GM19238 (cell line): ENCODE measurements at regions not wholly inside any gene's neighbourhood (a gene's known extent, or its start where the extent isn't known, plus 50 kb on each side); places are given as distances from the start of the nearest gene placed in this dataset.

Source experiments
- DNase-seq: peaks from one replicate; pipeline ENCODE4 v3.0.0; 2011; ENCODE audit warnings: low spot score; ENCODE audit not compliant: insufficient read length

GRCh38 chr6:44500074-44500473, 112.6 kb downstream of the CDC5L start:
- no peak for DNase-seq

DNA sequence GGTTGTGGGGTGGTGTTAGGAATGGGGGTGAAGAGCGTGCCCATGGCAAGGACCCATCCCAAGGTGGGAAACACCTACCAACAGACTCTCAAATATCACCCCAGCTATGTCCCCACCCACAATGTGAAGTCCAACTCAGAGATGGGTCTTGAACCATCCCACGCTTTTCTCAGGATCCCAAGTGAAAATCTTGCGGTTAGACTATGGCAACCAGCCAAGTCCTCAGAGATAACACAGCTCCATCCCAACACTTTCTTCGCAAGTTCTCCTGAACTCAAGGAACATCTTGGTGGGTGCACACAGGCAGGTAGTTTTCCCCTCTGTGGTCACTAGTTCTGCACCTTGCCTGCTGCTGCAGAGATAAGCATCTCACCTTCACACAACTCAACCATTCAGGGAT, 116.0 kb downstream of the CDC5L start:
- no peak for DNase-seq

GRCh38 chr6:44504301-44504791, 116.8 kb downstream of the CDC5L start:
- no peak for DNase-seq

GRCh38 chr6:44505751-44506150, 118.2 kb downstream of the CDC5L start:
- no peak for DNase-seq

DNA sequence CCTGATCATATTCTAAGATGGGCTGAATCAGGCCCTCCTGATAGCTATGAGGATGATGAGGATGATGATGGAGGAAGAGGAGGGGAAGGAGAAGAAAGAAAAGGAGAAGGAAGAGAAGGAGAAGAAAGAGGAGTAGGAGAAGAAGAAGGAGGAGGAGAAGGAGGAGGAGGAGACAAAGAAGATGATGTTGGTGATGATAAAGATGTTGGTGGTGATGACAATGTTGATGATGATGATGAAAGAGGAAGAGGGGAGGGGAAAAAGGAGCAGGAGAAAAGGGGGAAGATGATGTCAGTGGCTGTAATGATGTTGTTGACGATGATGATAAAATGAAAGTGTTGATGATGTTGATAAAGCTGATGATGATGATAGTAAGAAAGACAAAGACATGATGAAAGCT, 119.5 kb downstream of the CDC5L start:
- DNase-seq: no peak

DNA sequence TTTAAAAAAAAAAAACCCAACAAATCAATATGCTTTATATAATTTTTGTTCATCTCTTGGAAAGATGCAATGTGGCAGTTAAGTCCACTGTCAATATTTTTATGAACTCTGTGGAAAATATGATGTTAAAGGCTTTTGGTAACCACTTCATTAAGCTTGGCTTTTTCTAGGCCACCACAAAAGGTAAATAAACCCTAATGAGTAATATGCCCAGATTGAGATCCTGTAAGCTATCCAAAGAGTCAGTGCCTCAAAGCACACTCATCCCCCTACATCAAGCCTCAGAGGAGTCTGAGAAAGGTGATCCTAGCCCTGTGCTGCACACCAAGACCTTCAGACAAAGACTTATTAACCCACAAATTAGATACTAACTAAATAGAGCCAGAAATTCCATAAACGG, 121.1 kb downstream of the CDC5L start:
- DNase-seq: no peak

DNA sequence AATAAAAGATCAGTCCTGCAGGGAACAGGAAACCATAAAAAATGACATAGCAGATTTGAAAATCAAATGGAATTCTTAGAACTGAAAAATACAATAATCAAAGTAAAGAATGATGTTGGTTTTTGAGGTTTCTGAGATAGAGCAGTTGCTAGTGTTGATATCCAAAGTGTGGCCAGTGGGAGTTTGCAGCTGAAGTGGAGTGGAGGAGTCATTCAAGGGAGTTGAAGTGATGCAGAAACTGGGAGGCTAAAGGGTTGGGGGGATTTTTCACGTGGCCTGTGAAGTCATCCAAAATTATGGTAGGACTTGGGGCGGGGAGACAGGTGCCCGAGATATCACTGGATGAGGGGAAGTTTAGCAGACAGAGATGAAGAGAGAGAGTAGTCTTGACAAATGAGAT, 123.6 kb downstream of the CDC5L start:
- no peak for DNase-seq

DNA sequence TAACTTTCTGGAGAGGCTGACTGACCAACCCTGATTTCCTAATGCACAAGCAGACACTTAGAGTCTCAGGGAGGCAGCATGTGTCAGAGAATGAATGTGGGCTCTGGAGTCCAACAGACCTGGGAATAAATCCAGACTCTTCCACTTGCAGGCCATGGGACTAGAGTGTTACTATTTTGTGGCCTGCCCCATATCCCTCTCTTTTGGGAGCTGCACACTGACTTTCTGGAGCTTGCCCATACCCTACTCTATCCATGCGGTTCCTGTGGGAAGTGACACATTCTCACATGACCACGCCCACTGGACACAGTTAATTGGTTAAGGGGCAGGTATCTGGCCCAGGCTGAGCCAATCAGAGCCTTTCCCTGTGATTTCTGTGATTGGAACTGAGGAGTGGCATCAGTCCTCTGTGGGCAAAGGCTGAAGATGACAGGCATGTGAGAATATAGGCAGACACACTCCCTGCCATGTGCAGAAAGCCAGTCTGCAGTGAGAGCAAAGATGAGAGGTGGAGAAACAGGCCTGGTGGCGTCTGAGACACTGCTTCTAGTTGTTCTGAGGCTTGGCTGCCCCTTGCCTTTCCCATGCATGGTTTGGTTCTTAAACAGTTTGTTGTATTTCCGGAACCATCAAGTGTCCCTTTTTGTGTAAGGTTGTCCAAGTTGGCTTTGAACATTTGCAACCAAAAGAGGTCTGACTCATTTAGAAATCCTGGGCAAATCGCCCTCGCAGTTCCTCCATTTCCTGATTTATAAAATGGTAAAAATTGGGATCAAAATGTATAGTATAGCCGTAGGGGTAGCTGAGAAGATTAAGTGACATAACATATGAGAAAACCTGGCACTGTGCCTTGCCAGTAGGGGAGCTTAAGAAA, 125.6 kb downstream of the CDC5L start:
- no peak for DNase-seq

- no peak for DNase-seq
Measured at GRCh38 chr6:44514085-44514484, 126.6 kb downstream of the CDC5L start.

GRCh38 chr6:44514576-44515193, 127.2 kb downstream of the CDC5L start:
- no peak for DNase-seq

DNA sequence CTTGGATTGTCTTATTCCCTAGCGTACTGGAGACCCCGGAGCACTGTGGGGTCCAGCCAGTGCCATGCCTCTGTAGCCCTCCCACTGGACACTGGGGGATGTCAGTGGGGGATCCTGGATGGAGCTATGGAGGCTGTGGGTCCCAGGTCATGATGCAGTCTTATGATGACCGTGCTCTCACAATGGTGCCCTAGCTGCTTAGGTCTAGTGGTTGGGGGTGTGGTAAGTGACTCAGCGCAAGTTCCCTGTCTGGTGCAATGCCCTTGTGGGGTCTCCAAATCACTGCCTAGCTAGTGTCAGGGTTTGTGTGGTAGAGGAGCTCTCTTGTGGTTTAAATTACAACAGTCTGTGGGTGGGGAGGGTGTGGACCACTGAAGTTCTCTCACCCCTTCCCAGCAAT, 135.4 kb downstream of the CDC5L start:
- DNase-seq: no peak

DNA sequence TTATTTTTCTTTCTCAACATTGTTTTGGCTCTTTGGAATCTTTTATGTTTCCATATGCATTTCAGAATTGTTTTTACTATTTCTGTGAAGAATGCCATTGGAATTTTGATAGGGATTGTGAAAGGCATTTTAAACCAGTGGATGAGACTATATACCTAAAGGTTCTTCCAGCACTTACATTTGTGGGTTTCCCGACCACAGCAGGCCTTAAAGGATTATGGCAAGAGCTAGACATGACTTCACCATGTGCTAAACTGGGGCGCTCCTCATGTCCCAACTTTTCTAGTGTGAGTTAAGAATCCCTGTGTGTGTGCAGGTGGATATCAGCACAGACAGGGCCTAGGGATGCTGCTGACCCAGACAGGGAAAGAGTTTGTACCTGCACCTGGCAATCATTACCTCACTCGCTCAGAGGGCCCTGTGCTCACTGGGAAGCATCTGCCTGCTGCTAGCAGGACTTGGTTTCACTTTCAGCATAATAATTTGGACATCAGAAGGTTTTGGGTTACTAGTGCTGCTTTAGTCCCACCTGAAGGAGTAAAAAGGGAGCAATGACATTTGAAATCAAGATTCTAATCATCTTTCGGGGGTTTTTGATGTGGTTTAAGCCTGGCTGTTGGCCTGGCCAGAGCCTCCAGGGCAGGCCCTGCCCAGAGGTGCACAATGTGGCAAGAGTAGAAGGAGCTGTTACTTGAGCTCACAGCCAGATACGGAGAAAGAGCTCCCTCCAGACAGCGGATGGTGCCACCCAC, 137.1 kb downstream of the CDC5L start:
- peak; percentile 20 for DNase-seq

- DNase-seq: no peak
Measured at GRCh38 chr6:44525761-44526351, 138.3 kb downstream of the CDC5L start.

GRCh38 chr6:44527181-44527580, 139.7 kb downstream of the CDC5L start:
- no peak for DNase-seq

DNA sequence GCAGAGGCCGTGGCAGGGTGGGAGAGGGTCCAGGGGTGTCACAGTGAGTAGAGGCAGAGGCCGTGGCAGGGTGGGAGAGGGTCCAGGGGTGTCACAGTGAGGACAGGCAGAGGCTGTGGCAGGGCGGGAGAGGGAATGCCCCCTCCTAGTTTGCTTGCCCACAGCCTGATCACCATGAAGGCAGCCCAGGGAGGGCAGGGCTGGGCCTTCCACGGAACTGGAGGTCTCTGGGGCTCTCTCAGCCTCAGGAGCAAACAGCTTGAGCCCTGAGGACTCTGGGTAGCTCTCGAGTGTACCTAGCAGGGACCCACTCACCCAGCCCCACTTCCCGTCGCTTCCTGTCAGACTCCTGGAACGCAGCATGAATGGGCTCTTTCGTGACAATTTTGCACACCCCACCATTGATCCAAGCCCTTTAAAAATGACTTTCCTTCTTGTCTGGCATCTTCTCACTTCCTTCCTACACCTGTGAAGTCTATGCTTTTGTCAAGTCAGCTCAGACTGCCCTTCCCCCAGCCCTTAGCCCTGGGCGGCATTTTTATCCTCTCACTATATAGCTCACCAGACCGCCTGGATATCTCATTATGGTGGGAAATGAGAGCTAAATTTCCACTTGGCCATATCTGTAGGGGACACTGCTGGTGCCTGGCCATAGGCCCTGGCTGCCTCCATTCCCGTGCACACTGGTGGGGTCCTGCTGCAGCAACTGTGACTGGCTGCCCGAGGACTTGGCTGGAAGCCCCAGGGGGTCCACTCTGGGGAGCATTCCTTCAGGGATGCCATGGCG, 140.3 kb downstream of the CDC5L start:
- no peak for DNase-seq

DNA sequence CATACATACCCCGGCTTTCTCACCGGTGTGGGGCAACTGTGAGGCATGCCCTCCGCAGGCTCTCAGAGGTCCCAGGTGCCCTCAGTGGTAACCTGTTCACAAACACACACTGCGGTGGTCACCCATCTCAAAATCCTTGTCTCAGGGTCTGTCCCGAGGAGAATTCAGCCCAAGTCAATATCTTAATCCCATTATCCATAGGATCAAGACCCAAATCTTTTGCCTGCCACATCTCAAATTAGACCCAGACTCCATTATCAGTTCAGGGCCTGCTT, 140.8 kb downstream of the CDC5L start:
- no peak for DNase-seq

DNA sequence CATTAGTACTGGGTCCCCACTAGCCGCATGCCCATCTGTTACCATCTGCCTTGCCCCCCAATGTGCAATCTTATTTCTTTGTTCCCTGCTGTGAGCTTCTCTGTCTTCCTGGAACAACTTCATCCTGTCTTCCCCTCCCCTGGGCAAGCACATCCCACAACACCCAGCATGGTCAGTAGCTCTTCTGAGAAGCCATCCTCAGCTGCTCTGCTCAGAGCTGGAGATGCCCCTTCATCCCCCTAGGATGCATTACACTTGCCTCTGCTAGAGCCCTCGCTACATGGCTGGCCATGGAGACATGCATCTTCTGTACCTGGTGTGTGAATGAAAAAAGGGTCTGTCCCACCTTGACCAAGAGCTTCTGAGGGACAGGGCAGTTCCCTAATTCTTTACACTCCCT, 141.2 kb downstream of the CDC5L start:
- no peak for DNase-seq

DNA sequence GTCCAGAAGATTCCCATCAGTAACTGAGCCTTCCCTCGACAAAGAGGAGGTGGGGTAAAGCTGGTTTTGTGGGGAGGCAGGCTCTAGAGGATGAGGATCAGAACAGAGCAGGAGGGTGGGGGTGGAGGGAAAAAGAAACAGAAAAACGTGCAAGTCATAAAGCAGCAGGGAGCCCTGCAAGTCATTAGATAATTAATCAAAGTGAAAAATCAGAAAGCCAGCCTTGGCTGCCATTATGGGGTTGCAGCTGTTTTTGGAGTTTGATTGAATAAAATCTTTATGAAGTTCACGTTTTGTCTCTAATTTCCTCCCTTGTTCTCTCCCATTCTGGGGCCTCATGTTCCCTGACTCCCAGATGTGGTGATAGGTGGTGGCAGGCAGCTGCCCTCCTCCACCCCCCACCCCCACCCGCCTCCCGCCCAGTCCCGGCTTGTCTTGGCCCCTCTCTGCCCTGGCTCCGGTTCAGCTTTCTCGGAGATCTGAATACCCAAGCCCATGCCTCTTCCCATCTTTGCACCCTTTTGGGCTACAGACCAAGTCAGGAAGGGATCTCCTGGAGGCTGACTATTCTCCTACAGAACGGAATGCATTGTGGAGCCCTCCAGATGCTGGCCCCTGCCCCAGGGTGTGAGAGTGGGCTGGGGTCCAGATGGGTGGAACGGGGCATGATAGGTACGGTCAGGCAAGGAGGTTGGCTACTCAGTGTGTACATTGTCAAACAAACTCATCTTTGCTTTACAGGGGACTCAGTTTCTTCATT, 141.8 kb downstream of the CDC5L start:
- no peak for DNase-seq

DNA sequence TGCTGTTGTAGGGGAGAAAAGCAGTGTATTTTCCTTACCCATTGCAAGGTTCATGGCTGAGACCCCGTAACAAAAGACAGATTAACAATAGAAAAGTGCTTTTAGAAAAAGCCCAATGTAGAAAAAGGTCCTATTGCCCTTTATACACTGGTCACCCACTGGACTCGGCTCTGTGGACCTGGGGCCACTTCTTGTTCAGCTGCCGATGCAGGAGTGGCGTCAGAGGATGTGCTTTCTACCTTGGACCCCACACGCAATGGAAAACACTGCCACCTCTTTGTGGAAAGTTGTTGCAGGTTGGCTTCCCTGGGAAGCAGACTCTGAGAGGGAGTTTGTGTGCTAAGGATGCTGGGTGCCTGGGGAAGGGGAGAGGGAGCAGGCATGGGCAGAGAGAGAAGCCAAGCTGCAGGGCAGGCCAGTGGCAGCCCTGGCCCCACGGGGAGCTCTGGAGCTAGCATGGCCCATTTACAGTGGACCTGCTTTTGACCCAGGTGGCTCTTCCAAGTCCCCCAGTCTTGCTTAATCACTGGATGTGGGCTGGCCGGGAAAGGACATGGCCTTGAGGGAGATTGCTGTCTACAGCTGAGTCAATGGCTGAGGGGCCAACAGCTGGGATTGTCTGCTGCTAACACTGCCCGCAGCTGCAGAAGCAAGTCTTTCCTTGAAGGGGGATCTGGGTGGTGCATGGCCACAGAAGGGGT, 142.9 kb downstream of the CDC5L start:
- DNase-seq: no peak

GRCh38 chr6:44530910-44531234, 143.4 kb downstream of the CDC5L start:
- DNase-seq: no peak
